DMS 273 (cell line): ENCODE measurements at regions not wholly inside any gene's neighbourhood (a gene's known extent, or its start where the extent isn't known, plus 50 kb on each side); places are given as distances from the start of the nearest gene placed in this dataset.
A peak's percentile ranks its signal among the peaks of the same experiment; 100 is the strongest.
"Not testable (repeated sequence)": the region's sequence is repeated elsewhere in the genome, so short reads cannot be mapped to it uniquely, and the experiment has no call there.

Source experiments
- DNase-seq: peaks from one replicate; lab custom pipeline; 2025; ENCODE audit not compliant: unreplicated experiment; lab: John Stamatoyannopoulos, UW

DNA sequence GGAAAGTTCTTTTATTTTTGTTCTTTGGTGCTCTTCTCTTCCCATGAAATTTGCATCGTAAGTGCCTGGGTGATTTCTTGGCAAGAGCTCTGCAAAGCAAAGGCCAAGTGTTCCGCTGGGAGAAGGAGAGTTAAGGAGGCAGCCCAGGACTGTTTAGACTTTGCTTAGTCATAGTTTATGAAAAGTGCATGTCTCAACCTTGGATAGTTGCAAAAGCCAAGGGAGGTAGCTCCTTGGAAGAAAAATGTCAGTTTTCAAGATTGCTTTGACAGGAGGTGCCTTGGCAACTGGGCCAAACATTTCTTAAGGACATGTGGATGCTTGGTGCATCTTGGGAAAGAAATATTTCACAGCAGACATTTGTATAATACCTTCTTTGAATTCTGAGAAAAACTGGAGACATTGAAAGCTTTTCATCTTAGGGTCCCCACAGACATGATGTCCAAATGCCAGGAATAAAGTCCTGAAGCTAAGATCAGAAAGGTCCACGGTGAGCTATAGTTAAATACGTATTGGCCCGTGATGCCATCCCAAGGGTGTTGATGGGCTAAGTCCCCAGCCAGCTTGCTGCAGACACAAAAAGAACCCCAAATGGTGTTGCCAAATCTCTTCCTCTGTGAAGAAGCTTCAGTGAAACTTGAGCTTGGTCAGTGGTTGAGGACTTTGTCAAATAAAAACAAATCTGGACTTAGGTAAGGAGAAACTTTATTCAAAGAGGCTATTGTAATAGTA lies 96.3 kb upstream of the THUMPD2 start:
- DNase-seq, result peak; percentile 18

DNA sequence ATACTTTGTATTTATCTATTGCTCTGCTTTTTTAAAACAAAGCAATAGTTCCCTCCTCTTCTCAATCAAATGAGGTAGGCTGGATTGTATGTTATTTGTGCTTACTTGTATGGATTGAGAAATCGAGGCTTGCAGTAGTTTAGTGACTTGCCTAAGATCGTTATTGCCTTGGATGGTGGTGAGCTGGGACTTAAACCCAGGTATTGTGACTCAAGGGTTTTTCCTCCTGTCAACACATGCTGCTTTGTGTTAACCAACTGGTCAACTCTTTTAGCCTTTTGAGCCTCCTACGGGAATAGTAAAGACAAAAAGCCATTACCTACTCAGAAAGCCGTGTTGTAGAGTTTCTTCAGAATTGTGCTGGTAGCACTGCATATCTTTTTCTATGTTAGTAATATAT lies 95.2 kb upstream of the THUMPD2 start:
- DNase-seq, result no peak

DNA sequence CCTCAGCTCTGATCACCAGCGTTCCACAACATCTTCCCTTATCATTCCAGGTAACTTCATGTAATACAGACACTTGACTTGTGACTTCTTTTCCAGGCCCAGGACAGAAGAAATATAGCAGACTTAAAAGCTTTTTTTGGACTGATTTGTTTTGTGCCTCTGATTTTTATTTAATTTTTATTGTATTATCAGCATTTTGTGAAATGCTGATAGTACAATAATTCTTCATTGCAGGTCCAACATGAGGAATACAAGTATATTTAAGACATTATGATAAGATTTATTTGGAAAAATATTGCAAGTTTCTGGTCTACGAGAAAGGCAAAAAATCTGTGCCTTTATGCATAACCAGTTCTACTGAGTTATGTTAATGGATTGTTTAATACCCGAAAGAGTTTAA lies 94.5 kb upstream of the THUMPD2 start:
- DNase-seq, result no peak

DNA sequence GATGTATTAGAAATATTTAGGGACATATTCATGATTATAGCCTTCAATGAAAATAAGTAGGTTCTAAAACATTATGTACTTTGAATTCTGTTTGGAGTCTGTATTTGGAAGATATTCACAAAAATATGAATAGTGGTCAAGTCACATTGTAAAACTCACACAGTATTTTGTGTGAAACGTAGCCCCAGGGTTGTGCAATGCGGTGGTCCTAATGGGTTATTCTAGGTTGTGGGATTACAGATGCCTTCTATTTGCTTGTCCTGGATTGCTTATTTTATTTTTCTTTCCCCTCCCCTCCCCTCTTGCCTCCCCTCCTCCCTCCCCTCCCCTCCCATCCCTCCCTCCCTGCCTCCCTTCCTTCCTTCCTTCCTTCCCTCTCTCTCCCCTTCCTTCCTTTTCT lies 93.7 kb upstream of the THUMPD2 start:
- DNase-seq, result no peak

DNA sequence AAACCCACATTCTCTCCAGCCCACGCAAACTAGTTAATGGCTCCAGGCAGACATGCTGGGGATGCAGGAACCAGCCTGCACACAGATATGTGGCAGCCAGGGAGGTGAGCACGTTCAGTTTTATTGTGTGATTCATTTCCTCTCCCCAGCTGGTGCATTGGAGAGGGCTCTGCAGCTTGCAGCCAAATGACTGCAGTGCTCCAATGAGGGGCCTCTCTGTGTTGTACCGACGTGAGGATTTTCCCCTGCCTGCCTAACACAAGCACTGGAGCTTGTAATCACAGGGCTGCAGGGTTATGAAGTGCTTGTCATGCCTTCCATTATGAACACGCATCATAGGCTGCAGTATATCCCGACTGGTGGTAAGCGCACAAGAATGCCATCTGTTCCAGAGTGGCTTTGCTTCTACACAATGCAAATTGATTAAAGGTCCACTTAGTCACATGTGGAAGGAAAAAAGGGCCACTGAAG lies 92.3 kb upstream of the THUMPD2 start:
- DNase-seq, result peak; percentile 80

DNA sequence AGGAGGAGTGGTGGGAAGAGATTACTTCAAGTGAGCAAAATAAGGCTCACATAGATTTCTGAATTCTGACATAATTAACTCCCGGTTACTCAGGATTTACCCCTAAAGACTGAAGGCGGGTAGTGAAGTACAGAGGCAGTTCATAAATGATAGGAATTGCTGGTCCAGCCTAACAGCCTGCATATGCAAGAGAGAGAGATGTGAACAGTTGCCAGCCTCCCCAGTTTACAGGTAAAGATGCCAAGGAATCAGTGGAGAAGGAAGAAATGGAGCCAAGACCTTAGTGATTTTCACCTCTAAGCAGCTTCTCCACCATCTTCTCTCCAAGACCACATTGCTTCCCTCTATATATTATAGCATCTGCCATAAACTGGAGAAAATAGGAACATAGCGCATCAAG lies 91.8 kb upstream of the THUMPD2 start:
- no peak for DNase-seq

DNA sequence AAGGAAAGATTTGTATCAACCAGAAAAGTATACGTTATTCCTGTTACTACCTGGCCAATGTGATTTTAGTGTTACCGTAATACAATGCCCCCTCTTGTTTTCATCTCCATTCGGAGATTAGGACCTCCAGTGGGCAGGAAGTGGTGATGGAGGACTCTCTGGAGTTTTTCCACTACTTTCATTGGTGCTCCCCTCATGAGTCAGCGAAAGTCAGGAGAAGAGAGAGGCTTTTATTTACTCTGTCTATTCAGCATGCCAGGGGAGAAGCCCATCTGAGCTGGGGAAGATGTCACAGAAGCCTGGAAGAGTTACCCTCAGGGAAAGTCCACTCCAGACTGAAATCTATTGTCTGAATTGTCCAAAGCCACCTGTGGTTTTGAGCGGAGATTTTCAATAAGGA lies 88.2 kb upstream of the THUMPD2 start:
- no peak for DNase-seq

DNA sequence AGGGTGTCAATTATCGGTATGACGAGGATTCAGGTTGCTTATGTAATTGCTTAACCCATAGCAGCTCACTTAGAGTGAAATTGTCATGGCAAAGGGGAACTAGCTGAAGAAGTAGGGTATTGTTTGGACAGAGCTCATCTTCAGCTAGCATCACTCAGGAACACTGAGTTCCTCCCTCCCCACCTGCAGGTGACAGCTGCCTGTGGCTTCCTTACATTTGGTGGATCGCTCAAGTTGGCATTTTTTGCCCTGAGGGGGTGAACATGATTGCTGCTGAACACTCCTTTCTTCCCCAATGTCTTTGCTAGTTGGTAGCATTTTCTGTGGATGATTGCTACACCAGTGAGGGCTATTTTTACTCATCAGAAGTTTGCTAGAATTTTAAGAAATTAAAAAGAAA lies 86.7 kb upstream of the THUMPD2 start:
- no peak for DNase-seq

DNA sequence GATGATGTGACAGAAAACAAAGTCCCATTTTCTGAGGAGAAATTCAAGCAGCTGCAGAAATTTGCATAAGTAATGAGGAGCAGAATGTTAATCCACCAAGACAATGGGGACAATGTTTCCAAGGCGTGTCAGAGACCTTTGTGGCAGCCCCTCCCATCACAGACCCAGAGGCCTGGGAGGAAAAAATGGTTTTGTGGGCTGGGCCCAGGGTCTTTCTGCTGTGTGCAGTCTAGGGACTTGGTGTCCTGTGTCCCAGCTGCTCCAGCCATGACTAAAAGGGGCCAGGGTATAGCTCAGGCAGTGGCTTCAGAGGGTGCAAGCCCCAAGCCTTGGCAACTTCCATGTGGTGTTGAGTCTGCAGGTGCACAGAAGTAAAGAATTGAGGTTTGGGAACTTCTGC lies 84.6 kb upstream of the THUMPD2 start:
- not testable (repeated sequence) for DNase-seq

DNA sequence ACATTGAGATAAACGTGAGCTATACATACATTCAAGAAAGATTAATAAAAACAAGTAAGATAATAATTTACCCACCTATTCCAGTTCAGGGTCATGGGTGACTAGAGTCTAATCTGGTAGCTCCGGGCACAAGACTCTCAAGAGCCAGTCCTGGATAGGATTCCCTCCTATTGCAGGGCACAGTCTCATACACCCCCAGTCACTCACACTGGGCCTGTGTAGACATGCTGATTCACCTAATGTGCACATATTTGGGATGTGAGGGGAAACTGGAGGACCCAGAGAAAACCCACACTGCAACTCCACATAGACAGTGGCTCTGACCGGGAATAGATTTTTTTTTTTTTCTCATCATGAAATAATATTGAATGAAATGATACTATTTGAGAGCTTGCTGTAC lies 81.5 kb upstream of the THUMPD2 start:
- DNase-seq, result no peak

DNA sequence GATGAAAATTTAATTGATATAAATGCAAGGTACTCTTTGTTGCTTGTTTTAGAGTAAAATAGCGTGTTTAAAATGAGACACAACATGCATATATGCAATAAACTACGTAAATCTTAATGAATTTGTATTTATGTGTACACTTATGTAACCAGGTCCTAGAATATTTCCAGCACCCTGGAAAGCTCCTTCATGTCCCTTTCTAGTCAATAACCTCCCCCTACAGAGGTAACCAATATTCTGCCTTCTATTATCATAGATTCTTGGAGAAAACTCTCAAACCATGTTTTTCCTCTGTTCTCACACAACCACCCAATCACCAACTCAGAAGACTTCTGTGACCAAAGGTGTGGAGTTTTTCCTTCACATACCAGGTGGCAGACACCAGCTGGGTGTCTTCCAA lies 79.6 kb upstream of the THUMPD2 start:
- no peak for DNase-seq

DNA sequence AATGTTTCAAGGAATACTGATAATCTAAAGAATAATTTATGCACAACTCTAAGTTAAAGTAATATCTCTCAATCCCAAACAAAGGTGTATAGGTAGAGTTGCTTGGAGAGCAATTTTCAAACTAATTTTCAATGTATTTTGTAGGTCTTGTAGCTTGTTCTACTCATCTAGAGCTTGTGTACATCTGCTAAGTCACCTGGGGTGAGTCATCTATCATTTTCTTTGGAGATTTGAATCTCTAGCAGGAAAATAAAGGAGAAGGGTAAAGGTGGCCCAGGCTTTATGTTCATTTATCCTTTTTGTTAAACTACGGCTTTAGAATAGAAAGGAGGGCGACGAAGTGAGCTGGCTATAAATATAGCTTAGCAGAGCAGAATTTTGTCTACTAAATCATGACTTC lies 76.8 kb upstream of the THUMPD2 start:
- DNase-seq, result no peak

DNA sequence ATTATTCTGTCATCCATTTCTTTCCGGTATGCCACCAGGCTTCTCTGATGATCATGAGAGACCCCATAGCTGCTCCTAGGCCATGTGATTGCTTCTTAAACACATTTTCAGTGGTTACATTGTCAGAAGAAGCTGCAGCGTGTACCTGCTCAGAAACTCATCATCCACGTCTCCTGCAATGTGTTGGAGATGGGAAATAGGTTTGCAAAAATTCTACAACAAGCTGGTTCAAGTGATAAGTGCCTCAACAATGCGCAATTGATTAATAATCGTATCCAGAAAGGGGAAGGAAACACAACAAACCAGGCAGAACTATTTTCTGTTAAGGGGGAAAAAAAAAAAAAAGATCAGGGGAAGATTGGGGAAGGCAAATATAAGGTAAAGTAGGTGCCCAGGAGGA lies 75.7 kb upstream of the THUMPD2 start:
- no peak for DNase-seq

DNA sequence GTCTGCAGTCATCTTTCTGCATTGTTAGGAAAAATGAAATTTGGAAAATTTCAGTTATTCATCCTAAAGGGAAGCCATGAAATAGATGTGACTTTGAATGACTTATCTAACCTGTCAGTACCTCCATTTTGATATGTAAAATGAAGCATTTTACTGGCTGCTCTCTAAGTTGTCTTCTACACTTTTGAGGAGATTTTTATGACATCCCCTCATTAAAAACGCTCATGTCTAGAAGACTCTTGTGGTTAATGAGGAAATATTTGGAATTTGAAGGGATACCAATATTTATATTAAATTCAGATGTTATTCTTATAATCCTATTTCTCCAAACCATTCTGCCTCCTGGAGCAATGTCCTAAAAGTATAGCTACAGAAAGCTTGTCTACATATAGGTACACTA lies 73.8 kb upstream of the THUMPD2 start:
- DNase-seq, result no peak

DNA sequence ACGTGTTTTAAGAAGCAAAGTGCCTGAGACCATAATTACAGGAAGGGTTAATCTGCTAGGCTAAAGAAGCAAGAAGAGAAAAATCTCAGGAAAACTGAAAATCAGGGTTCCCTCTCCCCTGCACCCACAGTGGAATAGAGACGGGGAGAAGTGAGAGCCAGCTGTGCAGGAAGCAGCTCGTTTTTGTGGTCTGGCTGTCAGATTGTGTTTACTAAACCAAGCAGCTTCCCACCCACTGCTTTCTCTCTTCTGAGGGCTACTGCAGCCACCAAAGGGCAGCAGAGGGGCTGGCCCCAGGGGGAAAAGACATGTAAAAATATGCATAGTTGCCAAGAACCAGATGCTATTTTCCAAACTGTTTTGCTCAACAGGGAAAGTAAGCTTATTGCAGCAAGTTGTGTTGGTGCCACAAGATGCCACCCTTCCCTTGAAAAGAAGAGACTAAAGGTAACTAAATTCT lies 72.6 kb upstream of the THUMPD2 start:
- DNase-seq, result peak; percentile 82

DNA sequence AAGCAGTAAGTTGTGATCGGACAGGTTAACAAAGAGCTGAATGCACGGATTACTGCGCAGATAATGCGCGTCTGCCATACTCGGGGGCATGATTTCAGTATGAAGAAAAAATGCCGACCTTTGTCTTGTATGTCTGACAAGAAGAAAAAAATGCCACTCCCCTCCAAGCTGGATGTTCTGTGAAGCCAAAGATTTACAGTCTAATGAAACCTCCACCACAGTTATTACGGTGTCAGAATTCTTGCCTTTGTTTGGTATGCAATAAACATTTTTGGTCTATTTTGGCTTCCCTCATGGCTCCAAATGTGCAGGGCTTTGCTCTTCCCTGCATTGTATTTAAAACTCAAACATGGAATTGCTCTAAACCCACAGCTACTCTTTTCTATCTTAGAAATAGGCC lies 72.2 kb upstream of the THUMPD2 start:
- peak; percentile 43 for DNase-seq

DNA sequence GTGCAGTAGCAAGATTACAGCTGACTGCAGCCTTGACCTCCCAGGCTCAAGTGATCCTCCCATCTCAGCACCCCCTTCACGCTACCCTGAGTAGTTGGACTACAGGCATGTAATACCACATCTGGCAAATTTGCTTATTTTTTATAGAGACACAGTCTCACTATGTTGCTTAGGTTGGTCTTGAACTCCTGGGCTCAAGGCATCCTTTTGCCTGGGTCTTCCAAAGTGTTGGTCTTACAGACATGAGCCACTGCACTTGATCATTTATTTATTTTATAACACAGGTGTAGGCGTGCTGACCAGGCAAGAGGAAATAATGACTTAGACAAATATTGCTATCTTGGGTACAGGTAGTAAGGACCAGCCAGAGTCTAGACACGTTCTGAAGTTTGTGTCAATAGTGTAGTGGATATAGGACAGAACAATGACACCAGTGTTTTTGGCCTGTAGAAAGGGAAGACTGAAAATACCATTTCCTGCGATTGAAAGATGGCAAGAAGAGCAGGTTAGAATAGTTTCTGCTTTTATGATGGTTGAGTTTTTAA lies 71.0 kb upstream of the THUMPD2 start:
- DNase-seq, result no peak

DNA sequence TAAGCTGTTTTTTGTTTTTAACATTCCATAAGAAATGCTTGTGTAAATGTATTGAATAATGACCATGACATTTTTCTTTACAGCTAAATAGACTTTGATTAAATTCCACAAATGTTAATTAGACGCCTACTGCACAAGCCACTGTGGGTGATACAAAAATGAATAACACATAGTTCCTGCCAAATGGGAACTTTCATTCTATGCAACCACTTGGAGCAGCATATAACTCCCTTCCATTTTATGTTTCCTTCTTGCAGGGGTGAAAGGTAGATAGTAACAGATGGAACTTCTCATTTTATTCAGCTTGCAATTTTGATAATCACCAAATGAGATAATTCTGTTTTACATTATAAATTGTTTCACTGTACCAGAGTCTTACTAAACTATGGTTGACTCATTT lies 70.0 kb upstream of the THUMPD2 start:
- peak; percentile 26 for DNase-seq

DNA sequence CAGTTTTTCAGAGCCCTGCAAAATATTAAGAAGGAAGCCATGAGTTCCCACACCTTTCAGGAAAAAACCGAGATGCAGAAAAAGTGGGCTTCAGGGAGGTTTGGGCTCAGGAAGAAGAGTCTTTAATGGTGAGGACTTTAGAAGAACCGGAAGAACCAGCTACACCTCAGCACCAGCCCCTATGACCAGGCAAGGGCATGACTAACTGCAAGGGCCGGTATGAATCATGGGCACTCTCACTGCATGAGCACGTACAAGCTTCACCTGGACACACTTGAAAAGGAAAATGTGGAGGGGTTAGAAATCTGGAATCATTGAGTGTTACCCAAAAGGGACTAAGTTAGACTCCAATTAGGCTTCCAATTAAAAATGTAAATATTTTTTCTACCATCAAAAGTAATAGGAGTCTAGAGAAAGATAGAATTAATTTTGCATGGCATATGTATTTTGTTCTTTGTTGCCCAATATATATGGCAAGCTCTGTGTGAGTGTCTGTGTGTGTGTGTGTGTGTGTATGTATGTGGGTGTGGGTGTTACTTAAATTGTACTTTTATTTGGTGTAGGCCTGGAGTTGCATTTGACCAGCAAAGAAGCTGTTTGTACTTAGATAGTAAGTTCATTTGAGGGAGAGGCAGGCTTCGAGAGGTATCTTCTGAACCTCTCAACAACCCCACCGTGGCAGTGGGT lies 66.5 kb upstream of the THUMPD2 start:
- DNase-seq, result no peak

DNA sequence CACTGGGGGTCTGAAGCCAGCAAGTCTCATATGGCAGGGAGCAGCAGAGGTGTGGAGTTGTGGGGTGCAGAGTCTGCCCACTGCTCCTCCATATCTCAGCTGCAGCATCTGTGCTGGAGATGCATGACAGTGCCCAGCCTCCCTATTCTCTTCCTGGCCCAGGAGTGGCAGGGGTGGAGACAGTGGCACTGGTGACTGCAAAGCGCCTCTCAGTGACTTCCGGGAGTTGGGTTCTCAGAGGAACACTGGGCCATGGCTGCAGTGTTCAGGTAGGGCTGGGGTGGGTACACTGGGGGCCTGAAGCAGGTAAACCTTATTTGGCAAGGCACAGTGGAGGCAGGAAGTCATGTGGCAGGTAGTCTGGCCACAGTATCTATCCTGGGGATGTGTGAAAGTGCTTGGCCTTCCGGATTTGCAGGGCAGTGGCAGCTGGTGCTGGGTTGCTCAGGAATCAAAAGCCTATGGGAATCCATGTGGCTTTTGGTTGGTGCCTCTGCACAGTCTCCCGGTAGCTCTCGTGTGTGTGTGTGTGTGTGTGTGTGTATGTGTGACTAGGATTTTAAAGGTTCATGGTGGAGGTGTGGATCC lies 60.3 kb upstream of the THUMPD2 start:
- DNase-seq, result no peak

DNA sequence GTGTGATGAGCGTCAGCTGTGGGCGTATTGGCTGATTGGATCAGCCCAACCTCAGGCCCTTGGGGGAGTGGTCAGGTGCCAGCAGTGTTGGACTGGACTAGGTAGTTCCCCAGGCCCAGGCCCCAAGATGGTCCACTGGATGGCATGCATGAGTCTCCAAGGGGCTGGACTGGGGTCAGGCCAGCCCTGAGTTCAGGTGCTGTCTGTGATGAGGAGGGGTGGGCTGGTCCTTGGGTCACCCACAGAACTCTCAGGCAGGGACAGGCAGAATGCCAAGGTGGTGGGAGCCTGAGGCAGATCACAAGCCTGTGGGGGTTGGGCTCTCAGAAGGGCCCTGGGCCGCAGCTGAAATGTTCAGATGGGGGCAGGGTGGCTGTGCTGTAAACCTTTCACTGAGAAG lies 59.5 kb upstream of the THUMPD2 start:
- DNase-seq, result no peak

DNA sequence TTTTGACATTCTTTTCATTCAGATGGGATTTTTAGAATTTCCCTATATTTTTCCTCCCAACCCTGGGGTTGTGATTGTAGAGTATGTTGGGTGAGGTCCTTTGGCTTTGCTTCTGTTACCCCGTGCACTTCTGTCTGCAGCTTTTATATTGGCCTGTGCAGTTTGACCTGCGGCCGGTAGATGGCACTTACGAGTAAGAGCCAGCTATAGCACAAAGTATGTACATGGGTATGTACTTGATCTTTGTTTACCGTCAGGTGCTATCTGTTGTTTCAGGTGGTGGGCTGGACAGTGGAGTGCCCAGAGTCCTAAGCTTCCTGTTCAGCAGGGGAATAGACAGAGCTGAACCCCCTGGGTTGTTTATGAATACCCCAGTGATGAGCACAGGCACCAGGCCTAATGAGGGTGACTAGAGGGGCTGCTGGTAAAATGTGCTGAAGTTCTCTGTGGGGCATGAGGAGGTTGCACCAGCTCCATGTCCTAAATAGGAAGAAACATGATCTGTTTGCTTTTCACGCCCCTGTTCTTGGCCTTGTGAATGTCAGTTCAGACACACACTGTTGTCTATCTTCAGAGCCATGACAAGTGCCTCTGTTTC lies 58.9 kb upstream of the THUMPD2 start:
- DNase-seq, result peak; percentile 32
